GM12864 (cell line): ENCODE measurements at regions not wholly inside any gene's neighbourhood (a gene's known extent, or its start where the extent isn't known, plus 50 kb on each side); places are given as distances from the start of the nearest gene placed in this dataset.

Experiments
- DNase-seq: peaks from one replicate; pipeline ENCODE4 v3.0.0-alpha.2; 2011; ENCODE audit warnings: low read depth
- H3K4me3 ChIP-seq: 2 replicates; pipeline ENCODE4 v1.5.1; 2011; ENCODE audit warnings: mild to moderate bottlenecking, low read depth, low read length, control low read depth
- CTCF ChIP-seq: IDR thresholded peaks from 2 replicates; pipeline ENCODE4 v1.5.1; 2011; ENCODE audit warnings: low read depth, mild to moderate bottlenecking, moderate library complexity, low read length, control low read depth, inconsistent platforms; ENCODE audit errors: missing control alignments

GRCh38 chr15:34652726-34653033, 69.2 kb upstream of the GOLGA8B start:
- no peak overlapping the region for H3K4me3 ChIP-seq
- no peak for DNase-seq
- TF ChIP-seq CTCF: no peak

GRCh38 chr15:34651997-34652725, 68.7 kb upstream of the GOLGA8B start:
- no peak for TF ChIP-seq CTCF
- DNase-seq: no peak
- no peak overlapping the region for H3K4me3 ChIP-seq

DNA sequence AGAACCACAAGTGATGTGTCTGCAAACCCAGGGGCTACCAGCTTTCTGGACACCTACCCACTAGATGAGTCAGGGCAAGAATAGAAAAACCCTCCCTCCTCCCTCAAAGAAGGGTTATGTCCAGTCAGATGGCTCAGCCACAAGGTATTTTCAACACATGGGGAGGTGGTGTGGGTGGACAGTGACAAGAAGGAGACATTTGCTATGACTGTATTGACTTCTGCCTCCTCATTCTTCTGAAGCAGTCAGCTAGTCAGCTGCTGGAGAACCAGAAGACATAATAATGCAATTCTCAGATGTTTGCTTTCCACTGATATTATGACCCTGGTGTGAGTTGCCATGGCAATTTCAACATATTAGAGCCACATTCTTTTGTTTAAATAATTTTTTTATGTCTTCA, 66.7 kb upstream of the GOLGA8B start:
- DNase-seq: peak; percentile 45
- no peak overlapping the region for H3K4me3 ChIP-seq
- no peak for TF ChIP-seq CTCF

GRCh38 chr15:34648294-34648631, 64.8 kb upstream of the GOLGA8B start:
- DNase-seq: no peak

DNA sequence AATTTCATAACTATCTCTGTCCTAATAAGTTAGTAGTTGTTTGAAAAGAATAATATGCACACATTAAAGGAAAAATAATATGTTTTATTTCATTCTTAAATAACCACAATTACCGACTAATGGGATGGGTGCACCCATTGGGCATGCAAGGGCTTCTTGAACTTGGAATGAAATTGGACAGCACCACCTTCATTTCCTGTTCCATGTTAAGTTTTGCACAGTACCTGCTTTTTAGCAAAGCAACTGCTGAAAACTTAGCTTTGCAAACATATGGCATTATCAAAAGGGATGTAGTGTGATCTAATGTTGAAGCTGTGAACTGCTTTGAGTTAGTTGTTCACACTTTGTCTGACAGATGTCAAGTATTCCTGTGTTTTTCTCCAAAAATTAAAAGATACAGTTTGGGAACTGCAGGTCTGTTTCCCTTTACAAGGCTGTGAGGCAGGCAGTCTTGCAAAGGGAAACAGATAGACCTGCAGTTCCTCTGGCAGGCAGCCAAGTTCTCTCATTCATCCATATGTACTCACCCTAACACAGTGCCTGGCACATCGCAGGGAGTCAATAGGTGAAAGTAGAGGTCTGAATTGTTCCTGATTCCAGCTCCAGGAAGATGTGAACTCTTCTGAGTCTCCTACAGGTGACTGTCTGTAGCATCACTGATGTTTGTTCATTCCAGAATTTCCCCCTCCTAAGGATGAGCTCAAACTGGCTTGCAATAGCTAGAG, 64.3 kb upstream of the GOLGA8B start:
- DNase-seq: no peak
- H3K4me3 ChIP-seq: no peak overlapping the region
- no peak for TF ChIP-seq CTCF

More at GRCh38 chr15:34648294-34648631, 64.8 kb upstream of the GOLGA8B start:
- H3K4me3 ChIP-seq: no peak overlapping the region
- TF ChIP-seq CTCF: no peak

DNA sequence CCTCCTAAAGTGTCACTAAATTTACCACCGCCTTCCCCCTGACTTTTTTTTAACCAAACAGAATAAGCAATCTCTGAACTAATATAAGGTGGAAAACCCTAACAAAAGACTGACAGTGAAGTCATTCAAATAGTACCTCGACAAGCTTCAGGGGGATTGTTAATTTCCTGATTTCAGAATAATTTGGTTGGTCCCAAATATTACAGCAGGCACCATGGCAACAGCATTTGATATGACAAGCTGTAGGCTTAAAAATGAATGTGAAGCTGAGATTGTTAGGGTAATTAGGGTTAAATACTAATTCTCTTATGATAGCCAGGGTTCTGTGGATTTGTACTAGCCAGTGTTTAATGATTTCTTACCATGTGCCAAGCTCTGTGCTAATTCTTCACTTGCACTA, 63.5 kb upstream of the GOLGA8B start:
- no peak overlapping the region for H3K4me3 ChIP-seq
- no peak for DNase-seq
- no peak for TF ChIP-seq CTCF

DNA sequence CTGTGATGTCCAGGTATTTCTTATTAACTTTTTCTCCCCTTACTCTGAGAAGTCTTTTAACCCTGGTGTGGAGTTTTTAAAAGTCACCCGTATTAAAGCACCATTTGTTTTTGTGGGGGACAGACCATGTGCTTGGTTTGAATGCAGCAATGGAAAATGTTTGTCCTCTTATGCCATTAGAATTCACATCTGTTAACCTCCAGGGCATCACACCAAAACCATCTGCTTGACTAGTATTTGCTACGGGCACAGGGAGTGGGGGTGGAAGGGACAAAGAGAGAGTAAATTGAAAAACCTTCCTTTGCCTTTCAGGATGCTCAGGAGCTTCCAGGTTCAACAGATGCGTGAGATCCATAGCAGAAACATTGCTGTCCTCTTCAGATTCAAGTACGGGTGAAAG, 61.4 kb upstream of the GOLGA8B start:
- TF ChIP-seq CTCF: no peak
- no peak for DNase-seq
- no peak overlapping the region for H3K4me3 ChIP-seq
